ENCODE measurements at regions not wholly inside any gene's neighbourhood (a gene's known extent, or its start where the extent isn't known, plus 50 kb on each side); places are given as distances from the start of the nearest gene placed in this dataset.

DNA sequence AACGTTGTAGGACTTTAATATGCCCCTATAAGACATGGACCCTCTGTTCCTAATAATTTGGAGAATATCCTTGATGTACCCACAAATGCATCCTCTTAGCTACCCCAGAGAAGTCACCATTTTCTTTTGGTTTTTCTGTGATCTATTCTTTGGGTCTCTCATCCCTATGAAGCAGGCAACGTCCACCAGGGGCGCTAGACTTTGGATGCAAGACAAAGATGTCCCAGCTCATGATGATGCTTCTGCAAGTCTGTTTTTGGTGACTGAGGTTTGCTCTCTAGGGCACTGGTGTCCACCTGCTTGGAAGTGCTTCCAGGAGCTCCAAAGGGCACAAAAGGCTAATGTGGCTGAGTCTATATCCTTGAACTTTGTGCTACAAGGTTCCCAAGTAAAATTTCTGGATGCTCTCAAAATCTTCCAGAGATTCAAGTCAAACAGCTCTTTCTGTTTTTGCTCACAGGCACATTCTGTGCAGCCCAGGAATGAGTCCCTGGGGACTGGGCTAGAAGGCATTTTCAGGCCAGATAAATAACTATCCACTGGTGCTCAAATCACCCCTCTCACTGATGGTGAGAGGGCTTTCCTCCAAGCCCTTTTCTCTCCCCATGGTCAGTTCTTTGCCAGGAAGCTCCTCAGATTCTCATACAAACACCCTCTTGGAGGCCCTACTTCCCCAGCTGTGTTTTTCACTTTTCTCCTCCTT, 166.4 kb downstream of the C7orf25 start:
- Histone ChIP-seq H3K14ac (ENCODE audit: insufficient read depth, low read length) (no peak overlapping the region), H2BK5ac (ENCODE audit: insufficient read length, low read length) (no peak overlapping the region), H3T11ph (ENCODE audit: low read length) (no peak overlapping the region), H4K8ac (replicated peaks; ENCODE audit: insufficient read length, low read depth, low read length) (no peak overlapping the region), H3K9me3 (ENCODE audit: control insufficient read depth, low read depth, low read length) (no peaks in the 10 kb centered on the region), H2BK120ac (ENCODE audit: low read depth, low read length, poor library complexity, severe bottlenecking) (no peak overlapping the region), H2AK5ac (ENCODE audit: insufficient read length, low read length) (no peak overlapping the region), H3K79me1 (ENCODE audit: insufficient read depth, low read depth, low read length, poor library complexity, severe bottlenecking) (no peaks in the 10 kb centered on the region), H3K9ac (ENCODE audit: extremely low read depth, insufficient read length, low read length) (no peak overlapping the region), H4K20me1 (ENCODE audit: control insufficient read depth, insufficient read depth, insufficient read length) (no peaks in the 10 kb centered on the region), H2AFZ (ENCODE audit: low read length) (no peak overlapping the region), H4K91ac (ENCODE audit: insufficient read length, low read depth, low read length) (no peak overlapping the region), H2BK20ac (ENCODE audit: low read depth, low read length, poor library complexity, severe bottlenecking) (no peak overlapping the region), H4K5ac (ENCODE audit: insufficient read length, low read depth, low read length) (no peak overlapping the region), H3K23ac (ENCODE audit: insufficient read length, low read depth, low read length) (no peak overlapping the region), H3K18ac (ENCODE audit: insufficient read length, low read depth, low read length) (no peak overlapping the region), H3K79me2 (ENCODE audit: insufficient read depth, low read length) (no peaks in the 10 kb centered on the region), H3K4me1 (ENCODE audit: insufficient read depth, low read length) (no peaks in the 10 kb centered on the region), H3K4ac (ENCODE audit: low read depth, low read length) (no peak overlapping the region), H2BK12ac (ENCODE audit: insufficient read length, low read depth, low read length) (no peak overlapping the region), H3K23me2 (ENCODE audit: insufficient read length, low read depth, low read length, poor library complexity, severe bottlenecking) (no peaks in the 10 kb centered on the region), H3K27me3 (ENCODE audit: insufficient read depth, low read length) (no peaks in the 10 kb centered on the region), H3K56ac (ENCODE audit: insufficient read length, low read depth, low read length) (no peak overlapping the region), H3K4me2 (ENCODE audit: insufficient read depth, insufficient read length, low read length) (no peak overlapping the region), H2BK15ac (ENCODE audit: low read depth, low read length) (no peak overlapping the region), H3K27ac (ENCODE audit: insufficient read length, low read depth, low read length) (no peak overlapping the region)
- Mint-ChIP-seq H3K27ac (no peak overlapping the region), H3K27me3 (ENCODE audit: low read depth) (no peaks in the 10 kb centered on the region), H3K4me3 (no peak overlapping the region), H3K36me3 (ENCODE audit: insufficient read depth in 1 of 3, low read depth in 3 of 3) (peaks cover 0 to 2% (median 0%) of the 10 kb centered on the region in 3 experiments; a peak in 3 of 7 replicates), H3K9me3 (peaks cover 3 to 5% of the 10 kb centered on the region in 2 experiments; a peak in 4 of 5 replicates), H3K4me1 (peaks cover 5 to 6% of the 10 kb centered on the region in 2 experiments; a peak in 3 of 4 replicates)
- DNase-seq = peak; percentile 63
- TF ChIP-seq, protein P1, sequence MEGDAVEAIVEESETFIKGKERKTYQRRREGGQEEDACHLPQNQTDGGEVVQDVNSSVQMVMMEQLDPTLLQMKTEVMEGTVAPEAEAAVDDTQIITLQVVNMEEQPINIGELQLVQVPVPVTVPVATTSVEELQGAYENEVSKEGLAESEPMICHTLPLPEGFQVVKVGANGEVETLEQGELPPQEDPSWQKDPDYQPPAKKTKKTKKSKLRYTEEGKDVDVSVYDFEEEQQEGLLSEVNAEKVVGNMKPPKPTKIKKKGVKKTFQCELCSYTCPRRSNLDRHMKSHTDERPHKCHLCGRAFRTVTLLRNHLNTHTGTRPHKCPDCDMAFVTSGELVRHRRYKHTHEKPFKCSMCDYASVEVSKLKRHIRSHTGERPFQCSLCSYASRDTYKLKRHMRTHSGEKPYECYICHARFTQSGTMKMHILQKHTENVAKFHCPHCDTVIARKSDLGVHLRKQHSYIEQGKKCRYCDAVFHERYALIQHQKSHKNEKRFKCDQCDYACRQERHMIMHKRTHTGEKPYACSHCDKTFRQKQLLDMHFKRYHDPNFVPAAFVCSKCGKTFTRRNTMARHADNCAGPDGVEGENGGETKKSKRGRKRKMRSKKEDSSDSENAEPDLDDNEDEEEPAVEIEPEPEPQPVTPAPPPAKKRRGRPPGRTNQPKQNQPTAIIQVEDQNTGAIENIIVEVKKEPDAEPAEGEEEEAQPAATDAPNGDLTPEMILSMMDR (conservative IDR thresholded peaks at IDR 0.05) = peak; percentile 83
- no CpG with 5 or more reads among the region's 3 CpGs for WGBS (ENCODE audit: extremely low coverage, insufficient read length, low lambda C conversion rate)
